GM12878 (cell line): ENCODE measurements at regions not wholly inside any gene's neighbourhood (a gene's known extent, or its start where the extent isn't known, plus 50 kb on each side); places are given as distances from the start of the nearest gene placed in this dataset.

Experiments
- ATAC-seq: fragments of 200-7000 bp; cut with Tn5 transposase; 3 replicates; pipeline ENCODE4 v1.9.1; 2020; ENCODE audit warnings: mild to moderate bottlenecking, moderate library complexity
- BruUV-seq: library from RNA; stranded (reverse); fragments of 400-500 nt; replicated peaks from 2 replicates; lab custom pipeline; 2021; lab: Mats Ljungman, UMichigan
- CTCF ChIA-PET: fragments of 300-600 bp; sonication (Branson Sonifier 250); formaldehyde crosslinking; extraction: SDS; loops from one replicate; lab custom pipeline; 2021; ENCODE audit warnings: inconsistent platforms; lab: Yijun Ruan, JAX
- POLR2A ChIA-PET: fragments of 350-600 bp; formaldehyde crosslinking; extraction: SDS; loops from one replicate; lab custom pipeline; 2021; ENCODE audit warnings: inconsistent platforms; lab: Charles Lee
- RAD21 ChIA-PET: fragments of 300-600 bp; sonication (Branson Sonifier 250); formaldehyde crosslinking; loops from one replicate; lab custom pipeline; 2023; ENCODE audit warnings: antibody characterized with exemption; ENCODE audit not compliant: unreplicated experiment; lab: Charles Lee
- SMC1A ChIA-PET: fragments of 300-600 bp; sonication (Branson Sonifier 250); formaldehyde crosslinking; loops from one replicate; lab custom pipeline; 2023; ENCODE audit not compliant: unreplicated experiment, uncharacterized antibody; lab: Charles Lee
- DNase-seq: peaks from one replicate; pipeline ENCODE4 v3.0.0-alpha.2; 2011; ENCODE audit warnings: low read depth, low spot score
- FAIRE-seq: peaks from 3 replicates; lab custom pipeline; 2011; peaks lifted over from hg19 to GRCh38; lab: Jason Lieb, UNC
- H2AFZ ChIP-seq: 2 replicates; pipeline ENCODE4 v1.6.0; 2011; ENCODE audit warnings: low read depth, low read length, control low read depth; ENCODE audit not compliant: control insufficient read depth
- H3K27ac ChIP-seq: 2 replicates; pipeline ENCODE4 v1.5.1; 2011; ENCODE audit warnings: control low read depth; ENCODE audit not compliant: control insufficient read depth, insufficient read depth
- H3K27me3 ChIP-seq, 2 experiments: replicated peaks in 1 of 2; 2 replicates each; pipeline versions ENCODE4 v1.6.0 to v1.6.1; 2011; ENCODE audit warnings: low read length in 1 of 2; ENCODE audit not compliant: control insufficient read depth in 2 of 2, insufficient read depth in 2 of 2
- H3K36me3 ChIP-seq, 2 experiments: 2 replicates each; pipeline ENCODE4 v1.5.1; 2011; ENCODE audit warnings: low read length in 1 of 2; ENCODE audit not compliant: control insufficient read depth in 2 of 2, insufficient read depth in 2 of 2
- H3K4me1 ChIP-seq: 2 replicates; pipeline ENCODE4 v1.6.1; 2011; ENCODE audit warnings: mild to moderate bottlenecking, low read length, moderate library complexity, mixed read lengths; ENCODE audit not compliant: control insufficient read depth, insufficient read depth
- H3K4me2 ChIP-seq: 2 replicates; pipeline ENCODE4 v1.6.0; 2011; ENCODE audit warnings: control low read depth; ENCODE audit not compliant: control insufficient read depth, insufficient read depth
- H3K4me3 ChIP-seq: fragments of 200-600 bp; sonication (generic); 2 replicates; pipeline ENCODE4 v1.5.1; 2016
- H3K79me2 ChIP-seq: 2 replicates; pipeline ENCODE4 v1.6.0; 2011; ENCODE audit warnings: low read length; ENCODE audit not compliant: control insufficient read depth, insufficient read depth
- H3K9ac ChIP-seq: 2 replicates; pipeline ENCODE4 v1.8.0; 2011; ENCODE audit warnings: low read length, control low read depth, mixed read lengths; ENCODE audit not compliant: control insufficient read depth, insufficient read depth
- H3K9me3 ChIP-seq: replicated peaks from 3 replicates; pipeline ENCODE4 v1.5.1; 2011; ENCODE audit warnings: mild to moderate bottlenecking, low read length; ENCODE audit not compliant: control insufficient read depth, insufficient read depth
- H4K20me1 ChIP-seq: 2 replicates; pipeline ENCODE4 v1.6.0; 2011; ENCODE audit not compliant: control insufficient read depth, insufficient read depth
- ATF2 ChIP-seq: IDR thresholded peaks from 2 replicates; pipeline ENCODE4 v1.6.1; 2012; ENCODE audit warnings: low read length, inconsistent platforms
- ATF3 ChIP-seq: IDR thresholded peaks from 2 replicates; pipeline ENCODE4 v1.6.1; 2011; ENCODE audit warnings: low read depth, mild to moderate bottlenecking, low read length, moderate library complexity, borderline replicate concordance; ENCODE audit errors: extremely low read depth
- EED ChIP-seq: sonication (generic); IDR thresholded peaks from 2 replicates; pipeline ENCODE4 v1.6.1; 2016; ENCODE audit warnings: antibody characterized with exemption, low read depth
- HDAC6 ChIP-seq: fragments of 200-600 bp; sonication (generic); IDR thresholded peaks from one replicate; pipeline ENCODE4 v1.8.0; 2017; ENCODE audit warnings: antibody characterized with exemption; ENCODE audit not compliant: unreplicated experiment
- IRF4 ChIP-seq: IDR thresholded peaks from 2 replicates; pipeline ENCODE4 v1.6.1; 2011; ENCODE audit warnings: low read depth, low read length
- IRF5 ChIP-seq: fragments of 450-650 bp; IDR thresholded peaks from 2 replicates; pipeline ENCODE4 v1.6.1; 2017; ENCODE audit warnings: borderline replicate concordance
- JUND ChIP-seq: IDR thresholded peaks from 2 replicates; pipeline ENCODE4 v1.6.1; 2012; ENCODE audit warnings: low read depth, mild to moderate bottlenecking, low read length, improper control_type of control experiment, moderate library complexity
- KAT2A ChIP-seq: conservative IDR thresholded peaks from 2 replicates; pipeline ENCODE4 v1.6.1; 2011; ENCODE audit warnings: low read depth, low read length; ENCODE audit not compliant: control insufficient read depth
- KLF5 ChIP-seq: fragments of 450-650 bp; IDR thresholded peaks from 2 replicates; pipeline ENCODE4 v1.6.1; 2014; ENCODE audit warnings: mild to moderate bottlenecking; ENCODE audit not compliant: partially characterized antibody
- MLLT1 ChIP-seq: fragments of 450-650 bp; IDR thresholded peaks from 2 replicates; pipeline ENCODE4 v1.6.1; 2016; ENCODE audit warnings: mild to moderate bottlenecking
- NFYA ChIP-seq: IDR thresholded peaks from 2 replicates; pipeline ENCODE4 v1.6.1; 2011; ENCODE audit warnings: low read depth, mild to moderate bottlenecking, low read length, improper control_type of control experiment, borderline replicate concordance
- POLR2AphosphoS2 ChIP-seq: IDR thresholded peaks from 2 replicates; pipeline ENCODE4 v1.6.1; 2011; ENCODE audit warnings: low read depth, mild to moderate bottlenecking, low read length, improper control_type of control experiment, moderate library complexity
- RCOR1 ChIP-seq: conservative IDR thresholded peaks from 2 replicates; pipeline ENCODE4 v1.6.1; 2012; ENCODE audit warnings: low read depth, low read length, improper control_type of control experiment
- SMAD5 ChIP-seq: IDR thresholded peaks from 2 replicates; pipeline ENCODE4 v1.6.1; 2016; ENCODE audit warnings: antibody characterized with exemption, low read depth
- SP1 ChIP-seq: IDR thresholded peaks from one replicate; pipeline ENCODE4 v1.6.1; 2011; ENCODE audit warnings: low read depth, low read length
- ZBED1 ChIP-seq: IDR thresholded peaks from 2 replicates; pipeline ENCODE4 v1.6.1; 2016; ENCODE audit warnings: borderline replicate concordance
- in situ Hi-C: fragments of 300-500 bp; cut with MboI; formaldehyde crosslinking; loops from 9 replicates; pipeline ENCODE4 v1.14.3; 2018; ENCODE audit warnings: mixed read lengths
- intact Hi-C: fragments of 100-400 bp; cut with micrococcal nuclease; formaldehyde crosslinking; loops from one replicate; pipeline ENCODE4 v1.14.2; 2022; ENCODE audit not compliant: unreplicated experiment

- TF ChIP-seq ATF2 (no peak), IRF5 (no peak), EED (no peak)
Observed at GRCh38 chr3:56932866-56933265, 127.6 kb upstream of the SPATA12 start (continued).

- no peak overlapping the region for H3K4me3 ChIP-seq
- H3K4me2 ChIP-seq = no peak overlapping the region
- no peaks in the 10 kb centered on the region for H3K36me3 ChIP-seq
- RAD21 ChIA-PET = interaction anchor here (0.6 kb wide), 1 partner anchor 70 kb away, joined by 3 read pairs; no protein-coding TSS in a partner anchor
- no peaks in the 10 kb centered on the region for H3K4me1 ChIP-seq
- H3K9me3 ChIP-seq = peaks cover 2% of the 10 kb centered on the region; the same call in 1 of the 3 replicates
- ATAC-seq (no peak), DNase-seq (no peak), FAIRE-seq (no peak)
- H4K20me1 ChIP-seq = no peaks in the 10 kb centered on the region
- H3K27ac ChIP-seq = no peak overlapping the region
- TF ChIP-seq POLR2AphosphoS2 (no peak), HDAC6 (no peak), ATF3 (no peak), ZBED1 (no peak), NFYA (no peak), SMAD5 (no peak), SP1 (no peak), IRF4 (no peak), MLLT1 (no peak), RCOR1 (no peak), KAT2A (no peak), JUND (no peak), KLF5 (no peak)
- no peak overlapping the region for H3K9ac ChIP-seq
- no peaks in the 10 kb centered on the region for H3K79me2 ChIP-seq
- CTCF ChIA-PET = interaction anchor here (1.3 kb wide), 1 partner anchor 115 kb away, joined by 3 read pairs; no protein-coding TSS in a partner anchor
- no peak overlapping the region for H2AFZ ChIP-seq
- in situ Hi-C loops (no loop called here), intact Hi-C loops (no loop called here)
- SMC1A ChIA-PET = no interaction called here
- BruUV-seq = no TSS peak
- POLR2A ChIA-PET = no interaction called here
- peaks cover 0 to 3% of the 10 kb centered on the region in 2 experiments; a peak in 1 of 4 replicates for H3K27me3 ChIP-seq
Observed at GRCh38 chr3:56931836-56932235, 128.6 kb upstream of the SPATA12 start.
